H1 (cell line): ENCODE measurements at regions not wholly inside any gene's neighbourhood (a gene's known extent, or its start where the extent isn't known, plus 50 kb on each side); places are given as distances from the start of the nearest gene placed in this dataset.

Experiments
- CTCF ChIA-PET: fragments of 300-600 bp; sonication (Branson Sonifier 250); formaldehyde crosslinking; loops from one replicate; lab custom pipeline; 2021; ENCODE audit not compliant: partially characterized antibody; lab: Charles Lee
- POLR2A ChIA-PET: fragments of 300-600 bp; sonication (Branson Sonifier 250); formaldehyde crosslinking; loops from one replicate; lab custom pipeline; 2021; ENCODE audit warnings: inconsistent platforms; ENCODE audit not compliant: partially characterized antibody; lab: Charles Lee
- DNase-seq, 2 experiments: peaks; one replicate each; pipeline versions ENCODE4 v3.0.0 to v3.0.0-alpha.2; 2010 to 2022; ENCODE audit warnings: low spot score in 2 of 2, low read depth in 1 of 2, mixed read lengths in 1 of 2
- FAIRE-seq: peaks from 2 replicates; lab custom pipeline; 2011; peaks lifted over from hg19 to GRCh38; lab: Jason Lieb, UNC
- H2AFZ ChIP-seq: 2 replicates; pipeline ENCODE4 v1.8.1; 2012; ENCODE audit warnings: low read length, inconsistent platforms
- H2AK5ac ChIP-seq: 2 replicates; pipeline ENCODE4 v1.6.1; 2013; ENCODE audit warnings: low read depth, low read length
- H2BK120ac ChIP-seq: replicated peaks from 2 replicates; pipeline ENCODE3; 2013; ENCODE audit warnings: low read depth, low read length, inconsistent platforms
- H2BK12ac ChIP-seq: 2 replicates; pipeline ENCODE4 v1.6.1; 2013; ENCODE audit warnings: low read depth, low read length
- H2BK15ac ChIP-seq: 2 replicates; pipeline ENCODE4 v1.6.1; 2013; ENCODE audit warnings: low read length
- H2BK20ac ChIP-seq: 2 replicates; pipeline ENCODE4 v1.6.1; 2013; ENCODE audit warnings: low read length
- H2BK5ac ChIP-seq: 2 replicates; pipeline ENCODE4 v1.6.1; 2013; ENCODE audit warnings: low read depth, low read length
- H3K14ac ChIP-seq: 2 replicates; pipeline ENCODE4 v1.6.1; 2013; ENCODE audit warnings: inconsistent platforms; ENCODE audit not compliant: insufficient read length
- H3K18ac ChIP-seq: 2 replicates; pipeline ENCODE4 v1.6.1; 2013; ENCODE audit warnings: low read length; ENCODE audit errors: extremely low read depth
- H3K23ac ChIP-seq: 2 replicates; pipeline ENCODE4 v1.6.1; 2013; ENCODE audit warnings: inconsistent platforms; ENCODE audit not compliant: insufficient read length
- H3K23me2 ChIP-seq: 2 replicates; pipeline ENCODE4 v1.6.1; 2013; ENCODE audit warnings: low read depth, low read length
- H3K27ac ChIP-seq: 2 replicates; pipeline ENCODE4 v1.6.1; 2011; ENCODE audit warnings: low read depth, low read length, inconsistent platforms
- H3K27me3 ChIP-seq, 4 experiments: replicated peaks in 1 of 4; 1 replicate in 1 of 4; 2 replicates in 3 of 4; pipeline versions ENCODE4 v1.6.1 to v1.8.1; 2011 to 2013; ENCODE audit warnings: low read length in 3 of 4, mild to moderate bottlenecking in 3 of 4, inconsistent platforms in 2 of 4, mixed read lengths in 2 of 4, moderate library complexity in 1 of 4; ENCODE audit not compliant: control insufficient read depth in 3 of 4, insufficient read depth in 3 of 4; ENCODE audit errors: extremely low read depth in 1 of 4
- H3K36me3 ChIP-seq, 4 experiments: 2 replicates each; pipeline versions ENCODE4 v1.6.1 to v1.8.1; 2011 to 2013; ENCODE audit warnings: mild to moderate bottlenecking in 4 of 4, low read length in 3 of 4, moderate library complexity in 2 of 4, control low read depth in 1 of 4, inconsistent platforms in 1 of 4; ENCODE audit not compliant: insufficient read depth in 4 of 4, control insufficient read depth in 2 of 4
- H3K4ac ChIP-seq: replicated peaks from 2 replicates; pipeline ENCODE3; 2013; ENCODE audit warnings: low read length, low read depth, mixed read lengths, inconsistent platforms; ENCODE audit not compliant: insufficient read length
- H3K4me1 ChIP-seq, 4 experiments: replicated peaks in 1 of 4; 1 replicate in 1 of 4; 2 replicates in 3 of 4; pipeline versions ENCODE4 v1.6.1 to v1.8.1; 2011 to 2013; ENCODE audit warnings: low read length in 3 of 4, inconsistent platforms in 2 of 4, mixed read lengths in 1 of 4; ENCODE audit not compliant: insufficient read depth in 4 of 4, control insufficient read depth in 3 of 4
- H3K4me2 ChIP-seq, 2 experiments: 2 replicates each; pipeline versions ENCODE4 v1.6.1 to v1.8.1; 2011 to 2013; ENCODE audit warnings: low read depth in 2 of 2, low read length in 2 of 2, control low read depth in 1 of 2, inconsistent platforms in 1 of 2, mild to moderate bottlenecking in 1 of 2; ENCODE audit not compliant: insufficient read depth in 1 of 2
- H3K4me3 ChIP-seq, 4 experiments: fragments of 200-600, 300-600 bp in 1 of 4; sonication (generic), shearing (Covaris generic), sonication (Bioruptor Twin) in 1 of 4; 2 replicates each; pipeline versions ENCODE4 v1.5.1 to v1.8.1; 2011 to 2016; ENCODE audit warnings: low read length in 4 of 4, low read depth in 3 of 4, control low read depth in 2 of 4, inconsistent platforms in 2 of 4, mild to moderate bottlenecking in 2 of 4, mixed read lengths in 1 of 4, moderate library complexity in 1 of 4; ENCODE audit not compliant: insufficient read depth in 2 of 4; ENCODE audit errors: extremely low read depth in 1 of 4
- H3K56ac ChIP-seq: replicated peaks from 2 replicates; pipeline ENCODE3; 2013; ENCODE audit warnings: low read depth, mild to moderate bottlenecking, mixed read lengths, low read length, inconsistent platforms; ENCODE audit not compliant: insufficient read length
- H3K79me1 ChIP-seq: 2 replicates; pipeline ENCODE4 v1.6.1; 2013; ENCODE audit warnings: low read depth, low read length, control low read depth
- H3K79me2 ChIP-seq, 2 experiments: 2 replicates each; pipeline versions ENCODE4 v1.6.1 to v1.8.1; 2012 to 2013; ENCODE audit warnings: low read length in 2 of 2, mild to moderate bottlenecking in 2 of 2, inconsistent platforms in 1 of 2; ENCODE audit not compliant: insufficient read depth in 2 of 2, control insufficient read depth in 1 of 2
- H3K9ac ChIP-seq, 4 experiments: replicated peaks in 1 of 4; 1 replicate in 1 of 4; 2 replicates in 3 of 4; pipeline versions ENCODE4 v1.6.1 to v1.8.1; 2011 to 2013; ENCODE audit warnings: low read depth in 3 of 4, low read length in 3 of 4, control low read depth in 2 of 4, mild to moderate bottlenecking in 2 of 4, moderate library complexity in 2 of 4, inconsistent platforms in 1 of 4; ENCODE audit errors: extremely low read depth in 1 of 4
- H3K9me3 ChIP-seq, 2 experiments: 2 replicates each; pipeline versions ENCODE4 v1.6.1 to v1.8.1; 2012 to 2013; ENCODE audit warnings: mild to moderate bottlenecking in 2 of 2, moderate library complexity in 2 of 2, control low read depth in 1 of 2, inconsistent platforms in 1 of 2, low read depth in 1 of 2, low read length in 1 of 2, mixed read lengths in 1 of 2; ENCODE audit not compliant: insufficient read depth in 2 of 2
- H4K20me1 ChIP-seq, 2 experiments: replicated peaks in 1 of 2; 2 replicates each; pipeline versions ENCODE3 to v1.8.1; 2011 to 2013; ENCODE audit warnings: inconsistent platforms in 2 of 2, low read length in 2 of 2, mild to moderate bottlenecking in 1 of 2; ENCODE audit not compliant: insufficient read depth in 2 of 2, control insufficient read depth in 1 of 2
- H4K5ac ChIP-seq: 2 replicates; pipeline ENCODE4 v1.6.1; 2013; ENCODE audit warnings: low read length, low read depth, mixed read lengths, inconsistent platforms; ENCODE audit not compliant: insufficient read length
- H4K8ac ChIP-seq: 2 replicates; pipeline ENCODE4 v1.8.0; 2013; ENCODE audit warnings: mild to moderate bottlenecking, moderate library complexity, low read length, inconsistent platforms; ENCODE audit not compliant: insufficient read depth; ENCODE audit errors: extremely low read depth
- H4K91ac ChIP-seq: replicated peaks from 2 replicates; pipeline ENCODE3; 2013; ENCODE audit warnings: low read length, mixed read lengths, inconsistent platforms; ENCODE audit not compliant: insufficient read length
- ATF3 ChIP-seq: IDR thresholded peaks from 2 replicates; pipeline ENCODE4 v1.6.1; 2011; ENCODE audit warnings: low read depth, mild to moderate bottlenecking, low read length; ENCODE audit not compliant: insufficient read depth
- MAFK ChIP-seq: IDR thresholded peaks from 2 replicates; pipeline ENCODE4 v1.6.1; 2012; ENCODE audit warnings: low read depth, mild to moderate bottlenecking, improper control_type of control experiment, low read length
- POLR2A ChIP-seq, 2 experiments: IDR thresholded peaks; 1 replicate in 1 of 2; 2 replicates in 1 of 2; pipeline ENCODE4 v1.6.1; 2011; ENCODE audit warnings: low read depth in 2 of 2, low read length in 2 of 2, mild to moderate bottlenecking in 2 of 2; ENCODE audit errors: control extremely low read depth in 1 of 2
- WGBS, 2 experiments: shearing (Covaris generic) in 1 of 2; methylation state at CpG; one replicate each; pipeline versions ENCODE4 v1.1.6 to v1.1.7; 2013 to 2015; ENCODE audit warnings: low lambda C conversion rate in 2 of 2, mixed read lengths in 2 of 2, inconsistent platforms in 1 of 2, low coverage in 1 of 2, missing lambda C conversion rate in 1 of 2; ENCODE audit not compliant: insufficient replicate concordance in 2 of 2, insufficient coverage in 1 of 2, insufficient read length in 1 of 2; ENCODE audit errors: extremely low coverage in 1 of 2, missing lambda C conversion rate in 1 of 2; 5-methylcytosine and 5-hydroxymethylcytosine counted together

- Histone ChIP-seq H3K27me3 (no peaks in the 10 kb centered on the region), H3K9me3 (peaks cover 0 to 5% of the 10 kb centered on the region in 2 experiments; a peak in 1 of 4 replicates), H4K8ac (no peak overlapping the region), H3K79me2 (no peaks in the 10 kb centered on the region), H4K5ac (no peak overlapping the region), H3K27ac (no peak overlapping the region), H3K4me3 (no peak overlapping the region), H2BK20ac (no peak overlapping the region), H3K18ac (no peak overlapping the region), H2AK5ac (no peak overlapping the region), H2BK120ac (no peak overlapping the region), H3K4ac (no peak overlapping the region), H2AFZ (no peak overlapping the region), H3K4me1 (no peaks in the 10 kb centered on the region; a peak in 3 of 7 replicates), H2BK15ac (no peak overlapping the region), H3K4me2 (no peak overlapping the region), H3K23ac (no peak overlapping the region), H3K14ac (no peak overlapping the region), H3K23me2 (no peaks in the 10 kb centered on the region), H2BK12ac (no peak overlapping the region), H3K36me3 (no peaks in the 10 kb centered on the region), H3K9ac (no peak overlapping the region), H3K56ac (no peak overlapping the region), H3K79me1 (no peaks in the 10 kb centered on the region), H4K91ac (no peak overlapping the region), H2BK5ac (no peak overlapping the region), H4K20me1 (no peaks in the 10 kb centered on the region)
- 98% methylated on average over 3 of the region's 3 CpGs; no CpG with 5 or more reads in 1 of the 2 experiments for WGBS, 2 experiments
- ChIA-PET CTCF (no interaction called here), POLR2A (no interaction called here)
- DNase-seq (no peak), FAIRE-seq (no peak)
- no peak for TF ChIP-seq MAFK
- TF ChIP-seq ATF3, result no peak
- TF ChIP-seq POLR2A (IDR thresholded peaks at IDR 0.05; ENCODE audit: control extremely low read depth in 1 of 2, low read depth in 2 of 2, low read length in 2 of 2), result no peak
Observed at GRCh38 chr4:123877551-123877950, 481.0 kb downstream of the SPRY1 start.
